Testis (tissue), 2 donors: ENCODE measurements at regions not wholly inside any gene's neighbourhood (a gene's known extent, or its start where the extent isn't known, plus 50 kb on each side); places are given as distances from the start of the nearest gene placed in this dataset.

ENCODE experiments used
- CTCF ChIP-seq, 3 experiments: fragments of 450-650 bp in 2 of 3; fragments of 200-600 bp in 1 of 3; sonication (generic) in 1 of 3; IDR thresholded peaks; one replicate each; pipeline ENCODE4 v1.5.1; 2016 to 2019; ENCODE audit warnings: antibody characterized with exemption in 3 of 3, mild to moderate bottlenecking in 2 of 3, moderate library complexity in 1 of 3
- POLR2A ChIP-seq: fragments of 450-650 bp; IDR thresholded peaks from one replicate; pipeline ENCODE4 v1.6.1; 2017; ENCODE audit warnings: antibody characterized with exemption, mild to moderate bottlenecking, moderate library complexity

- TF ChIP-seq CTCF (IDR thresholded peaks at IDR 0.05) (no peak), POLR2A (no peak)
Observed at GRCh38 chr15:92822216-92823144, 77.6 kb upstream of the CHD2 start.
